ENCODE measurements at regions not wholly inside any gene's neighbourhood (a gene's known extent, or its start where the extent isn't known, plus 50 kb on each side); places are given as distances from the start of the nearest gene placed in this dataset.

- no peak for TF ChIP-seq ELK1 (IDR thresholded peaks at IDR 0.05; ENCODE audit: borderline replicate concordance, low read depth, low read length)
These were observed 112.5 kb upstream of the RUNX3 start (continued) for GRCh38 chr1:25042331-25043227.

GRCh38 chr1:25041916-25042315 lies 111.8 kb upstream of the RUNX3 start:
- no peak overlapping the region for H3K4ac ChIP-seq (ENCODE audit: low read depth, low read length)
- no peak for TF ChIP-seq MAZ (IDR thresholded peaks at IDR 0.05; ENCODE audit: borderline replicate concordance, low read depth, low read length)
- no peak for TF ChIP-seq BHLHE40 (IDR thresholded peaks at IDR 0.05; ENCODE audit: low read depth, low read length)
- TF ChIP-seq CHD1 (IDR thresholded peaks at IDR 0.05; ENCODE audit: low read depth, low read length) = no peak
- TF ChIP-seq POLR2A (IDR thresholded peaks at IDR 0.05; ENCODE audit: low read depth, low read length) = no peak
- TF ChIP-seq ELK1 (IDR thresholded peaks at IDR 0.05; ENCODE audit: borderline replicate concordance, low read depth, low read length) = no peak
- TF ChIP-seq NFE2L2 (IDR thresholded peaks at IDR 0.05; ENCODE audit: low read depth, low read length) = no peak
- TF ChIP-seq RFX5 (IDR thresholded peaks at IDR 0.05; ENCODE audit: low read depth, low read length) = no peak
- no peak for TF ChIP-seq RCOR1 (IDR thresholded peaks at IDR 0.05; ENCODE audit: insufficient replicate concordance, low read length)
- no peak for TF ChIP-seq USF2 (IDR thresholded peaks at IDR 0.05; ENCODE audit: low read depth, low read length)
- no peak for TF ChIP-seq FOS (IDR thresholded peaks at IDR 0.05; ENCODE audit: low read depth, low read length)
- no peak overlapping the region for H2BK120ac ChIP-seq (ENCODE audit: low read depth, low read length)
- H3K56ac ChIP-seq (ENCODE audit: extremely low read depth, insufficient read depth, low read length) = no peak overlapping the region
- no peak overlapping the region for H2AFZ ChIP-seq (replicated peaks; ENCODE audit: low read length, poor library complexity)
- H3K4me2 ChIP-seq (ENCODE audit: low read depth, low read length) = no peak overlapping the region
- BruUV-seq (replicated peaks) = no TSS peak
- H4K8ac ChIP-seq (ENCODE audit: low read depth in 2 of 2, low read length in 2 of 2) = no peak overlapping the region
- intact Hi-C loops (cut with micrococcal nuclease) (no loop called here), in situ Hi-C loops (cut with MboI; ENCODE audit: low sequenced_read_pairs) (no loop called here), dilution Hi-C loops (cut with HindIII; ENCODE audit: low sequenced_read_pairs, unreplicated experiment) (no loop called here)
- H3K23ac ChIP-seq (ENCODE audit: low read depth, low read length) = no peak overlapping the region
- no peak overlapping the region for H2BK5ac ChIP-seq (ENCODE audit: low read depth, low read length, poor library complexity, severe bottlenecking)
- H3K4me1 ChIP-seq (ENCODE audit: control insufficient read depth, insufficient read depth, low read length) = no peaks in the 10 kb centered on the region
- no peak for DNase-seq
- no peak overlapping the region for H4K5ac ChIP-seq (ENCODE audit: low read depth, low read length)
- no peaks in the 10 kb centered on the region for H4K20me1 ChIP-seq (ENCODE audit: insufficient read depth, low read length)
- no peak for ATAC-seq (ENCODE audit: low read depth)
- ChIA-PET CTCF (interaction anchor here (0.8 kb wide), 1 partner anchor 19 kb away, joined by 3 read pairs; no protein-coding TSS in a partner anchor), POLR2A (ENCODE audit: unreplicated experiment) (no interaction called here)
- no peak overlapping the region for H3K18ac ChIP-seq (ENCODE audit: low read depth, low read length)
- peaks cover 2% of the 10 kb centered on the region; the same call in 1 of the 2 replicates for H3K9me1 ChIP-seq (ENCODE audit: insufficient read depth, low read length)
- H3K9ac ChIP-seq (ENCODE audit: low read depth, low read length) = no peak overlapping the region
- no peak overlapping the region for H2BK20ac ChIP-seq (ENCODE audit: low read depth, low read length)
- H3K4me3 ChIP-seq (ENCODE audit: insufficient read depth, low read depth, low read length) = no peak overlapping the region
- H3K79me1 ChIP-seq (ENCODE audit: low read depth in 1 of 2, low read length in 2 of 2) = no peaks in the 10 kb centered on the region
- peaks cover 5% of the 10 kb centered on the region for H3K9me3 ChIP-seq (ENCODE audit: control insufficient read depth, insufficient read depth, low read length)
- H2AK5ac ChIP-seq (ENCODE audit: low read depth, low read length) = no peak overlapping the region
- H2AK9ac ChIP-seq (replicated peaks; ENCODE audit: low read depth, low read length, poor library complexity) = no peak overlapping the region
- H3K27me3 ChIP-seq (ENCODE audit: control insufficient read depth, insufficient read depth, low read length) = peaks cover 63% of the 10 kb centered on the region
- H3K36me3 ChIP-seq (ENCODE audit: control insufficient read depth, insufficient read depth, low read length) = no peaks in the 10 kb centered on the region
- no CpG with 5 or more reads among the region's 4 CpGs for WGBS, 2 experiments (ENCODE audit: extremely low coverage in 2 of 2, insufficient read length in 1 of 2)
- no peak overlapping the region for H3K27ac ChIP-seq (ENCODE audit: insufficient read depth, low read length)
- no peak overlapping the region for H2BK15ac ChIP-seq (ENCODE audit: low read depth, low read length)
- H4K91ac ChIP-seq (ENCODE audit: insufficient read depth, low read depth, low read length) = no peak overlapping the region
- no peak overlapping the region for H3K14ac ChIP-seq (replicated peaks; ENCODE audit: low read depth, low read length)

Data from IMR-90 (cell line).